ENCODE measurements at regions not wholly inside any gene's neighbourhood (a gene's known extent, or its start where the extent isn't known, plus 50 kb on each side); places are given as distances from the start of the nearest gene placed in this dataset.

GRCh38 chrX:39848243-39848642, 249.5 kb downstream of the BCOR start:
- Histone ChIP-seq H3K4me1 (no peaks in the 10 kb centered on the region), H3K36me3 (no peaks in the 10 kb centered on the region), H3K9me3 (no peaks in the 10 kb centered on the region), H3K27ac (no peak overlapping the region), H3K4me3 (no peak overlapping the region), H3K27me3 (ENCODE audit: low read depth) (no peaks in the 10 kb centered on the region)
- ATAC-seq (no peak), DNase-seq (no peak)
- intact Hi-C loops (cut with DNase I) = no loop called here
- TF ChIP-seq CTCF (IDR thresholded peaks at IDR 0.05) = no peak

- no peak overlapping the region for H3K27ac ChIP-seq
- no peak for ATAC-seq
- intact Hi-C loops (cut with DNase I) = no loop called here
- H3K9me3 ChIP-seq = no peaks in the 10 kb centered on the region
- no peak for TF ChIP-seq CTCF (IDR thresholded peaks at IDR 0.05)
- H3K27me3 ChIP-seq (ENCODE audit: low read depth) = no peaks in the 10 kb centered on the region
- no peak for DNase-seq
- H3K4me1 ChIP-seq = no peaks in the 10 kb centered on the region
- no peak overlapping the region for H3K4me3 ChIP-seq
- H3K36me3 ChIP-seq = no peaks in the 10 kb centered on the region
Observed at GRCh38 chrX:39848900-39849299, 248.9 kb downstream of the BCOR start.

- no peak for TF ChIP-seq CTCF (IDR thresholded peaks at IDR 0.05)
- Histone ChIP-seq H3K36me3 (no peaks in the 10 kb centered on the region), H3K4me3 (no peak overlapping the region), H3K27ac (no peak overlapping the region), H3K4me1 (no peaks in the 10 kb centered on the region), H3K27me3 (ENCODE audit: low read depth) (no peaks in the 10 kb centered on the region), H3K9me3 (no peaks in the 10 kb centered on the region)
- intact Hi-C loops (cut with DNase I) = no loop called here
- DNase-seq (no peak), ATAC-seq (no peak)
Observed at GRCh38 chrX:39850209-39850608, 247.5 kb downstream of the BCOR start.

- Histone ChIP-seq H3K36me3 (no peaks in the 10 kb centered on the region), H3K4me1 (peaks cover 5% of the 10 kb centered on the region), H3K27me3 (ENCODE audit: low read depth) (no peaks in the 10 kb centered on the region), H3K27ac (no peak overlapping the region), H3K4me3 (no peak overlapping the region), H3K9me3 (no peaks in the 10 kb centered on the region)
- DNase-seq (no peak), ATAC-seq (no peak)
- no peak for TF ChIP-seq CTCF (IDR thresholded peaks at IDR 0.05)
- intact Hi-C loops (cut with DNase I) = no loop called here
Observed at GRCh38 chrX:39850630-39851152, 247.1 kb downstream of the BCOR start.

- no peak for TF ChIP-seq CTCF (IDR thresholded peaks at IDR 0.05)
- DNase-seq = no peak
- Histone ChIP-seq H3K27ac (no peak overlapping the region), H3K36me3 (no peaks in the 10 kb centered on the region), H3K4me1 (peaks cover 14% of the 10 kb centered on the region), H3K4me3 (no peak overlapping the region), H3K27me3 (ENCODE audit: low read depth) (no peaks in the 10 kb centered on the region), H3K9me3 (no peaks in the 10 kb centered on the region)
- ATAC-seq = no peak
- intact Hi-C loops (cut with DNase I) = no loop called here
Observed at GRCh38 chrX:39851745-39852455, 245.9 kb downstream of the BCOR start.

Measured in lower lobe of right lung (tissue), 2 donors.